Mesothelial cell of epicardium (in vitro differentiated cells): ENCODE measurements at regions not wholly inside any gene's neighbourhood (a gene's known extent, or its start where the extent isn't known, plus 50 kb on each side); places are given as distances from the start of the nearest gene placed in this dataset.

Source experiments
- DNase-seq, 2 experiments: peaks; one replicate each; pipeline ENCODE4 v3.0.0; 2021; ENCODE audit warnings: low spot score in 2 of 2; ENCODE audit not compliant: unreplicated experiment in 2 of 2
- H3K27ac Mint-ChIP-seq: 2 replicates; pipeline ENCODE4 v1.8.0; 2021; ENCODE audit warnings: mixed read lengths
- H3K27me3 Mint-ChIP-seq: 2 replicates; pipeline ENCODE4 v1.8.0; 2021; ENCODE audit warnings: low read depth, mixed read lengths
- H3K36me3 Mint-ChIP-seq: 2 replicates; pipeline ENCODE4 v1.8.0; 2021; ENCODE audit warnings: mixed read lengths
- H3K4me1 Mint-ChIP-seq: 2 replicates; pipeline ENCODE4 v1.8.0; 2021; ENCODE audit warnings: mixed read lengths
- H3K4me3 Mint-ChIP-seq: 2 replicates; pipeline ENCODE4 v1.8.0; 2021; ENCODE audit warnings: mild to moderate bottlenecking, moderate library complexity, mixed read lengths
- H3K9me3 Mint-ChIP-seq: 2 replicates; pipeline ENCODE4 v1.8.0; 2021; ENCODE audit warnings: mixed read lengths
- TF ChIP-seq, protein P1 (sequence below): fragments of 200-600 bp; sonication (generic); IDR thresholded peaks from one replicate; pipeline ENCODE4 v1.5.0; 2021; ENCODE audit warnings: antibody characterized with exemption; ENCODE audit not compliant: unreplicated experiment

GRCh38 chr20:60316476-60317158 is 358.4 kb downstream of the CDH26 start:
- peaks cover 23% of the 10 kb centered on the region for H3K9me3 Mint-ChIP-seq
- no peaks in the 10 kb centered on the region for H3K36me3 Mint-ChIP-seq
- peaks cover 16% of the 10 kb centered on the region for H3K27me3 Mint-ChIP-seq
- DNase-seq = no peak
- TF ChIP-seq, protein P1, sequence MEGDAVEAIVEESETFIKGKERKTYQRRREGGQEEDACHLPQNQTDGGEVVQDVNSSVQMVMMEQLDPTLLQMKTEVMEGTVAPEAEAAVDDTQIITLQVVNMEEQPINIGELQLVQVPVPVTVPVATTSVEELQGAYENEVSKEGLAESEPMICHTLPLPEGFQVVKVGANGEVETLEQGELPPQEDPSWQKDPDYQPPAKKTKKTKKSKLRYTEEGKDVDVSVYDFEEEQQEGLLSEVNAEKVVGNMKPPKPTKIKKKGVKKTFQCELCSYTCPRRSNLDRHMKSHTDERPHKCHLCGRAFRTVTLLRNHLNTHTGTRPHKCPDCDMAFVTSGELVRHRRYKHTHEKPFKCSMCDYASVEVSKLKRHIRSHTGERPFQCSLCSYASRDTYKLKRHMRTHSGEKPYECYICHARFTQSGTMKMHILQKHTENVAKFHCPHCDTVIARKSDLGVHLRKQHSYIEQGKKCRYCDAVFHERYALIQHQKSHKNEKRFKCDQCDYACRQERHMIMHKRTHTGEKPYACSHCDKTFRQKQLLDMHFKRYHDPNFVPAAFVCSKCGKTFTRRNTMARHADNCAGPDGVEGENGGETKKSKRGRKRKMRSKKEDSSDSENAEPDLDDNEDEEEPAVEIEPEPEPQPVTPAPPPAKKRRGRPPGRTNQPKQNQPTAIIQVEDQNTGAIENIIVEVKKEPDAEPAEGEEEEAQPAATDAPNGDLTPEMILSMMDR = no peak
- no peaks in the 10 kb centered on the region for H3K4me1 Mint-ChIP-seq
- H3K4me3 Mint-ChIP-seq = no peak overlapping the region
- no peak overlapping the region for H3K27ac Mint-ChIP-seq

DNA sequence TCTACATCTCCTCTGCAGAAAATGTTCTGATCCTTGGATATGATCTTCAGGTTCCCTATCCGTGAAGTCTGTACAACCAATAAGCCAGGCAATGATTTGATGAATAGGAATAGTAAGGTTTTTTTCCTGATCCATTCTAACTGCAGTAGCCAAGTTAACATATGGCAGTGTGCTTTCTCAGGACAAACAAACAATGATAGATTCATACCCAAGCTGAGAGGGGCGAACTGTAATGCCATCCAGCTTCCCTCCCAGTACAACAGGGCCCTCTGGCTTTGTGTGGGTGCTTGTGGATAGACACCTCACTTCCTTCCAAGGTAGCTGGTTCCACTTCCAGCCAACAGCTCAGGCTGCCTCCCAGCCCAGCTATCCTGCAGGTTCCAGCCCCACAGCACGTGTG is 359.2 kb downstream of the CDH26 start:
- H3K4me1 Mint-ChIP-seq = no peaks in the 10 kb centered on the region
- peaks cover 20% of the 10 kb centered on the region for H3K9me3 Mint-ChIP-seq
- peaks cover 16% of the 10 kb centered on the region for H3K27me3 Mint-ChIP-seq
- TF ChIP-seq, protein P1 = no peak
- no peak for DNase-seq
- H3K27ac Mint-ChIP-seq = no peak overlapping the region
- no peaks in the 10 kb centered on the region for H3K36me3 Mint-ChIP-seq
- H3K4me3 Mint-ChIP-seq = no peak overlapping the region

DNA sequence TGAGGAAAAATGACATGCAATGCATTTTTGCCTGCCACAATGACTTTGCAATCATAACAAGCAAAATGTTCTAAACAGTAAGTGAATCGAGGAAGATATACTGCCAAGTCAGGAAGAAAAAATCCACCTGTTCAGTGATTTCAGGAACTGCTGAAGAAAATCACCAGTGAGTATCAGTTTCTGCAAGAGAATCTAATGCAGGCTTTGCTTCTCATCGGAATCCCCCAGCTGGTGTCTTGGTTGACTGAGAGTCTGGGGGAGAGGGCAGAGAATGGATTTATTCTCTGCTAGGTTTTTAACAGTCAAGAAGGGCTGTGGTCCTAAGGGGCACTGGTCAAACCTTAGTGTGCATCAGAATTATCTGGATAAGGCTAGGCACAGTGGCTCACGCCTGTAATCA is 363.4 kb downstream of the CDH26 start:
- Mint-ChIP-seq H3K27me3 (peaks cover 18% of the 10 kb centered on the region), H3K36me3 (no peaks in the 10 kb centered on the region), H3K27ac (no peak overlapping the region), H3K4me1 (no peaks in the 10 kb centered on the region), H3K9me3 (no peaks in the 10 kb centered on the region), H3K4me3 (no peak overlapping the region)
- no peak for DNase-seq
- TF ChIP-seq, protein P1 = no peak

- H3K27me3 Mint-ChIP-seq = peaks cover 2% of the 10 kb centered on the region
- peaks cover 5% of the 10 kb centered on the region for H3K4me1 Mint-ChIP-seq
- H3K4me3 Mint-ChIP-seq = no peak overlapping the region
- no peak overlapping the region for H3K27ac Mint-ChIP-seq
- H3K36me3 Mint-ChIP-seq = no peaks in the 10 kb centered on the region
- TF ChIP-seq, protein P1 = no peak
- H3K9me3 Mint-ChIP-seq = no peaks in the 10 kb centered on the region
- no peak for DNase-seq
Observed at GRCh38 chr20:60326821-60327220, 368.6 kb downstream of the CDH26 start.

DNA sequence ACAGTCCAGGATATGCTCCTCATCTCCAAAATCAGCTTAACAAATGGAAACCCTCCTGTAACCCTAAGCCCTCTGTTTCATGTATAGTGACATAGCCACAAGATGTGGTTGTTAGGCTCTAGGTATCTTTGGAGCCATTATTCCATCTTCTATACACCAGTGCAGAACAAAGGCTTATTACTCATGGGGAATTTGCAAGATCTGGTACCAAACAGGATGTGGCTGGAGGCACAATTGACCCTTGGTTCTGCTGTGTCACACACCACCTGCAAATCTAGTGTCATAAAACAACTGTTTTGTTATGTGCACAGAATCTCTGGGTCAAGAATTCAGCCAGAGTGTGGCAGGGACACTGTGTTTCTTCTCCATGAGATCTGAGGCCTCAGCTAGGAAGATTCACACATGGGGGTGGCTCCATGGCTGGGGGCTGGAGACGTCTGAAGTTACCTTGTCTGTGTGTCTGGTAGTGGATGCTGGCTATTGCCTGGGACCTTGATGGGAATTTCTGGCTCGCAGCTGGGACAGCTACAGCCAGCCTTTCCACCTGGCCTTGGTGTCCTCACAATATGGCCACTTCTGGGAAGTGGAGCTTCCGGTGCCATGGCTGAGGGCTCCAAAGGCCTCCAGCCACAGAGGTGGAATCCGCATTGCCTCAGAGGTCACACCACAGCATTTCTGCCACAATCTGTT is 369.9 kb downstream of the CDH26 start:
- no peak overlapping the region for H3K27ac Mint-ChIP-seq
- H3K9me3 Mint-ChIP-seq = no peaks in the 10 kb centered on the region
- no peak for DNase-seq
- H3K27me3 Mint-ChIP-seq = peaks cover 2% of the 10 kb centered on the region
- TF ChIP-seq, protein P1 = no peak
- no peak overlapping the region for H3K4me3 Mint-ChIP-seq
- peaks cover 10% of the 10 kb centered on the region for H3K4me1 Mint-ChIP-seq
- no peaks in the 10 kb centered on the region for H3K36me3 Mint-ChIP-seq
